Inferior parietal cortex (tissue), 1 donor: ENCODE measurements at regions not wholly inside any gene's neighbourhood (a gene's known extent, or its start where the extent isn't known, plus 50 kb on each side); places are given as distances from the start of the nearest gene placed in this dataset.

Experiments used
- DNase-seq: peaks from one replicate; pipeline ENCODE4 v3.0.0-alpha.2; 2016; ENCODE audit errors: extremely low spot score

GRCh38 chr1:56355918-56356317 lies 223.4 kb downstream of the PLPP3 start:
- DNase-seq, result no peak

GRCh38 chr1:56355422-56355821 lies 223.9 kb downstream of the PLPP3 start:
- no peak for DNase-seq

- no peak for DNase-seq
Measured at GRCh38 chr1:56345831-56346230, 233.5 kb downstream of the PLPP3 start.

GRCh38 chr1:56340977-56341376 lies 238.4 kb downstream of the PLPP3 start:
- DNase-seq, result no peak

- no peak for DNase-seq
Measured at GRCh38 chr1:56339786-56340465, 239.4 kb downstream of the PLPP3 start.

GRCh38 chr1:56339093-56339492 lies 240.3 kb downstream of the PLPP3 start:
- DNase-seq, result no peak

- DNase-seq, result no peak
Measured at GRCh38 chr1:56336982-56337381, 242.4 kb downstream of the PLPP3 start.

- no peak for DNase-seq
Measured at GRCh38 chr1:56335394-56335793, 244.0 kb downstream of the PLPP3 start.

GRCh38 chr1:56334047-56334446 lies 245.3 kb downstream of the PLPP3 start:
- DNase-seq, result no peak

- no peak for DNase-seq
Measured at GRCh38 chr1:56333461-56333860, 245.9 kb downstream of the PLPP3 start.

GRCh38 chr1:56331892-56332567 lies 247.3 kb downstream of the PLPP3 start:
- no peak for DNase-seq

GRCh38 chr1:56331207-56331891 lies 248.0 kb downstream of the PLPP3 start:
- no peak for DNase-seq

- DNase-seq, result no peak
Measured at GRCh38 chr1:56330391-56331026, 248.9 kb downstream of the PLPP3 start.

- no peak for DNase-seq
Measured at GRCh38 chr1:56329970-56330369, 249.4 kb downstream of the PLPP3 start.

- no peak for DNase-seq
Measured at GRCh38 chr1:56327195-56327594, 252.2 kb downstream of the PLPP3 start.

- no peak for DNase-seq
Measured at GRCh38 chr1:56326056-56326455, 253.3 kb downstream of the PLPP3 start.

GRCh38 chr1:56324504-56324903 lies 254.9 kb downstream of the PLPP3 start:
- DNase-seq, result no peak

GRCh38 chr1:56322211-56322610 lies 257.2 kb downstream of the PLPP3 start:
- DNase-seq, result no peak

- DNase-seq, result no peak
Measured at GRCh38 chr1:56321150-56321490, 258.2 kb downstream of the PLPP3 start.

- DNase-seq, result no peak
Measured at GRCh38 chr1:56320464-56321149, 258.8 kb downstream of the PLPP3 start.

- no peak for DNase-seq
Measured at GRCh38 chr1:56317722-56318121, 261.6 kb downstream of the PLPP3 start.
